WTC11 (cell line): ENCODE measurements at regions not wholly inside any gene's neighbourhood (a gene's known extent, or its start where the extent isn't known, plus 50 kb on each side); places are given as distances from the start of the nearest gene placed in this dataset.

Source experiments
- ATAC-seq: fragments of 200-7000 bp; cut with Tn5 transposase; 2 replicates; pipeline ENCODE4 v1.10.0; 2021; ENCODE audit warnings: mild to moderate bottlenecking, moderate library complexity
- CTCF ChIA-PET: fragments of 300-600 bp; sonication (Branson Sonifier 250); formaldehyde crosslinking; loops from one replicate; lab custom pipeline; 2021; ENCODE audit warnings: antibody characterized with exemption; lab: Charles Lee
- POLR2A ChIA-PET: fragments of 350-600 bp; sonication (Branson Sonifier 250); formaldehyde crosslinking; loops from one replicate; lab custom pipeline; 2021; ENCODE audit warnings: antibody characterized with exemption; lab: Charles Lee
- DNase-seq: peaks from one replicate; pipeline ENCODE4 v3.0.0; 2021; ENCODE audit warnings: low spot score
- H3K27ac Mint-ChIP-seq: 2 replicates; pipeline ENCODE4 v1.8.0; 2021; ENCODE audit warnings: mixed read lengths
- H3K27me3 Mint-ChIP-seq: 2 replicates; pipeline ENCODE4 v1.8.0; 2021; ENCODE audit warnings: low read depth, mild to moderate bottlenecking, moderate library complexity, mixed read lengths
- H3K36me3 Mint-ChIP-seq: 2 replicates; pipeline ENCODE4 v1.8.0; 2021; ENCODE audit warnings: mixed read lengths
- H3K4me1 Mint-ChIP-seq: 2 replicates; pipeline ENCODE4 v1.8.0; 2022; ENCODE audit warnings: mixed read lengths
- H3K4me3 Mint-ChIP-seq: 2 replicates; pipeline ENCODE4 v1.8.0; 2021; ENCODE audit warnings: mild to moderate bottlenecking, moderate library complexity, mixed read lengths
- H3K9me3 Mint-ChIP-seq: 2 replicates; pipeline ENCODE4 v1.8.0; 2021; ENCODE audit warnings: mixed read lengths
- CBFB ChIP-seq: sonication (generic); formaldehyde crosslinking; IDR thresholded peaks from 2 replicates; pipeline ENCODE4 v1.8.1; 2022; ENCODE audit warnings: mild to moderate bottlenecking, low read depth, missing genetic modification reagents
- CREB1 ChIP-seq: sonication (generic); formaldehyde crosslinking; IDR thresholded peaks from 2 replicates; pipeline ENCODE4 v1.8.0; 2023; ENCODE audit warnings: mild to moderate bottlenecking, missing genetic modification reagents
- ETV6 ChIP-seq: sonication (generic); formaldehyde crosslinking; IDR thresholded peaks from 2 replicates; pipeline ENCODE4 v1.8.1; 2022; ENCODE audit warnings: mild to moderate bottlenecking, missing genetic modification reagents
- NFATC4 ChIP-seq: fragments of 250-450 bp; sonication (Bioruptor Pico); IDR thresholded peaks from 2 replicates; pipeline ENCODE4 v1.9.0; 2021; ENCODE audit warnings: mild to moderate bottlenecking
- OVOL2 ChIP-seq: fragments of 250-450 bp; sonication (Bioruptor Pico); IDR thresholded peaks from 2 replicates; pipeline ENCODE4 v1.9.0; 2021; ENCODE audit warnings: mild to moderate bottlenecking, borderline replicate concordance
- PRDM15 ChIP-seq: sonication (generic); formaldehyde crosslinking; IDR thresholded peaks from 2 replicates; pipeline ENCODE4 v1.8.0; 2022; ENCODE audit warnings: missing genetic modification reagents
- ZMAT4 ChIP-seq: fragments of 250-450 bp; sonication (Bioruptor Pico); IDR thresholded peaks from 2 replicates; pipeline ENCODE4 v1.9.0; 2021; ENCODE audit warnings: mild to moderate bottlenecking
- ZNF396 ChIP-seq: fragments of 250-450 bp; sonication (Bioruptor Pico); IDR thresholded peaks from 2 replicates; pipeline ENCODE4 v1.8.0; 2021; ENCODE audit warnings: mild to moderate bottlenecking, moderate library complexity, borderline replicate concordance
- ZNF416 ChIP-seq: fragments of 250-450 bp; sonication (Bioruptor Pico); IDR thresholded peaks from 2 replicates; pipeline ENCODE4 v1.9.0; 2021; ENCODE audit warnings: mild to moderate bottlenecking, inconsistent platforms
- TF ChIP-seq, protein P1 (sequence below): sonication (generic); formaldehyde crosslinking; IDR thresholded peaks from 2 replicates; pipeline ENCODE4 v1.8.0; 2022; ENCODE audit warnings: mild to moderate bottlenecking, missing genetic modification reagents
- TF ChIP-seq, protein P2 (sequence below): sonication (generic); formaldehyde crosslinking; IDR thresholded peaks from 2 replicates; pipeline ENCODE4 v1.8.0; 2022; ENCODE audit warnings: mild to moderate bottlenecking, missing genetic modification reagents
- TF ChIP-seq, protein P3 (sequence below): fragments of 250-450 bp; sonication (Bioruptor Pico); IDR thresholded peaks from 2 replicates; pipeline ENCODE4 v1.9.0; 2021; ENCODE audit warnings: mild to moderate bottlenecking
- TF ChIP-seq, protein P4 (sequence below): sonication (generic); formaldehyde crosslinking; conservative IDR thresholded peaks from 2 replicates; pipeline ENCODE4 v1.8.1; 2022; ENCODE audit warnings: mild to moderate bottlenecking, missing genetic modification reagents
- TF ChIP-seq, protein P5 (sequence below): sonication (generic); formaldehyde crosslinking; IDR thresholded peaks from 2 replicates; pipeline ENCODE4 v1.8.0; 2023; ENCODE audit warnings: missing genetic modification reagents

DNA sequence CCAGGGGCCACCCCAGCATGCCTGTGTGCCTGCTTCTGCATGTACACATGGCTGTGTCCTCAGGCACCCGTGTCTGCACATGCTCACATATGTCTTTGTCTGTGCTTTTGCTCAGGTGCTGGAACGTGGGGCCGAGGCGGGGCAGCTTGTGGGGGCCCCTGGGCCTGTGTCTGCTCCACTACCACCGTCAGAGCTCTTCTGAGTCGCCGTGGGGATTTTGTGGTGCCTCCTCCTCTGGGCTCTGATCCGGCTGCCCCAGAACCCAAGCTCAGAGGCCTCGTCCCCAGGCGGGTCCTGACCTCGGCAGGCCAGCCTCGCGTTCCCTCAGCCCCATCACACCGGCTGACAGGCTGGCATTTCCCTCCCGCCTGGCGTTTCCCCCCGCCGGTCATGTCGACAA is 104.6 kb upstream of the ACTRT2 start:
- H3K27me3 Mint-ChIP-seq: peaks cover 8% of the 10 kb centered on the region
- ChIA-PET CTCF (no interaction called here), POLR2A (no interaction called here)
- H3K36me3 Mint-ChIP-seq: peaks cover 40% of the 10 kb centered on the region
- TF ChIP-seq ZNF396 (no peak), CREB1 (no peak), ZNF416 (CRISPR knock-in tag) (no peak), NFATC4 (CRISPR knock-in tag) (no peak), CBFB (CRISPR knock-in tag) (no peak), ZMAT4 (no peak), PRDM15 (CRISPR knock-in tag) (no peak), ETV6 (CRISPR knock-in tag) (no peak)
- TF ChIP-seq, protein P1, sequence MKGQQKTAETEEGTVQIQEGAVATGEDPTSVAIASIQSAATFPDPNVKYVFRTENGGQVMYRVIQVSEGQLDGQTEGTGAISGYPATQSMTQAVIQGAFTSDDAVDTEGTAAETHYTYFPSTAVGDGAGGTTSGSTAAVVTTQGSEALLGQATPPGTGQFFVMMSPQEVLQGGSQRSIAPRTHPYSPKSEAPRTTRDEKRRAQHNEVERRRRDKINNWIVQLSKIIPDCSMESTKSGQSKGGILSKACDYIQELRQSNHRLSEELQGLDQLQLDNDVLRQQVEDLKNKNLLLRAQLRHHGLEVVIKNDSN: no peak
- TF ChIP-seq, protein P2, sequence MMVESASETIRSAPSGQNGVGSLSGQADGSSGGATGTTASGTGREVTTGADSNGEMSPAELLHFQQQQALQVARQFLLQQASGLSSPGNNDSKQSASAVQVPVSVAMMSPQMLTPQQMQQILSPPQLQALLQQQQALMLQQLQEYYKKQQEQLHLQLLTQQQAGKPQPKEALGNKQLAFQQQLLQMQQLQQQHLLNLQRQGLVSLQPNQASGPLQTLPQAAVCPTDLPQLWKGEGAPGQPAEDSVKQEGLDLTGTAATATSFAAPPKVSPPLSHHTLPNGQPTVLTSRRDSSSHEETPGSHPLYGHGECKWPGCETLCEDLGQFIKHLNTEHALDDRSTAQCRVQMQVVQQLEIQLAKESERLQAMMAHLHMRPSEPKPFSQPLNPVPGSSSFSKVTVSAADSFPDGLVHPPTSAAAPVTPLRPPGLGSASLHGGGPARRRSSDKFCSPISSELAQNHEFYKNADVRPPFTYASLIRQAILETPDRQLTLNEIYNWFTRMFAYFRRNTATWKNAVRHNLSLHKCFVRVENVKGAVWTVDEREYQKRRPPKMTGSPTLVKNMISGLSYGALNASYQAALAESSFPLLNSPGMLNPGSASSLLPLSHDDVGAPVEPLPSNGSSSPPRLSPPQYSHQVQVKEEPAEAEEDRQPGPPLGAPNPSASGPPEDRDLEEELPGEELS (CRISPR knock-in tag): no peak
- ATAC-seq (no peak), DNase-seq (no peak)
- H3K4me3 Mint-ChIP-seq: no peak overlapping the region
- peaks cover 19% of the 10 kb centered on the region for H3K9me3 Mint-ChIP-seq
- H3K4me1 Mint-ChIP-seq: no peaks in the 10 kb centered on the region
- no peak overlapping the region for H3K27ac Mint-ChIP-seq

DNA sequence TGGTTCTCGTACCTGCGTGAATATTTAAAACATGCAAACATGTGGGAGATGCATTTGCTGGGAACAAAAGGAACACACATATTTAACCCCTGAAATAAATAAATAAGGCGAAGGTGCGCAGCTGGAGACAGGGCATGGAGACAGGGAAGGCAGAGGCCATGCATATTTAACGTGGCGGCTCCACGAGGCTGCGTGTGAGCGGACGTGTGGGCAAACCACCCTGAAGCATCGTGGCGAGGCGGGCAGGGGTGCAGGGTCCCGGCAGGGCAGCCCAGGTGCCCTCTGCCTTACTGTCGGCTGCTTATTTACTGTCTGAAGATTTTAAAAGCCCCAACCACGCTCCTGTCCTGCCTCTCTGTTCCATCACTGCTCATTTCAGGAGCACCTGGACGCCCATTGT is 104.0 kb upstream of the ACTRT2 start:
- Mint-ChIP-seq H3K9me3 (peaks cover 19% of the 10 kb centered on the region), H3K36me3 (peaks cover 40% of the 10 kb centered on the region), H3K27me3 (peaks cover 8% of the 10 kb centered on the region), H3K4me3 (no peak overlapping the region), H3K27ac (no peak overlapping the region), H3K4me1 (no peaks in the 10 kb centered on the region)
- ATAC-seq (no peak), DNase-seq (no peak)
- CTCF ChIA-PET: no interaction called here
- POLR2A ChIA-PET: no interaction called here
- TF ChIP-seq, protein P3, sequence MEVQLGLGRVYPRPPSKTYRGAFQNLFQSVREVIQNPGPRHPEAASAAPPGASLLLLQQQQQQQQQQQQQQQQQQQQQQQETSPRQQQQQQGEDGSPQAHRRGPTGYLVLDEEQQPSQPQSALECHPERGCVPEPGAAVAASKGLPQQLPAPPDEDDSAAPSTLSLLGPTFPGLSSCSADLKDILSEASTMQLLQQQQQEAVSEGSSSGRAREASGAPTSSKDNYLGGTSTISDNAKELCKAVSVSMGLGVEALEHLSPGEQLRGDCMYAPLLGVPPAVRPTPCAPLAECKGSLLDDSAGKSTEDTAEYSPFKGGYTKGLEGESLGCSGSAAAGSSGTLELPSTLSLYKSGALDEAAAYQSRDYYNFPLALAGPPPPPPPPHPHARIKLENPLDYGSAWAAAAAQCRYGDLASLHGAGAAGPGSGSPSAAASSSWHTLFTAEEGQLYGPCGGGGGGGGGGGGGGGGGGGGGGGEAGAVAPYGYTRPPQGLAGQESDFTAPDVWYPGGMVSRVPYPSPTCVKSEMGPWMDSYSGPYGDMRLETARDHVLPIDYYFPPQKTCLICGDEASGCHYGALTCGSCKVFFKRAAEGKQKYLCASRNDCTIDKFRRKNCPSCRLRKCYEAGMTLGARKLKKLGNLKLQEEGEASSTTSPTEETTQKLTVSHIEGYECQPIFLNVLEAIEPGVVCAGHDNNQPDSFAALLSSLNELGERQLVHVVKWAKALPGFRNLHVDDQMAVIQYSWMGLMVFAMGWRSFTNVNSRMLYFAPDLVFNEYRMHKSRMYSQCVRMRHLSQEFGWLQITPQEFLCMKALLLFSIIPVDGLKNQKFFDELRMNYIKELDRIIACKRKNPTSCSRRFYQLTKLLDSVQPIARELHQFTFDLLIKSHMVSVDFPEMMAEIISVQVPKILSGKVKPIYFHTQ (CRISPR knock-in tag): no peak
- TF ChIP-seq OVOL2 (CRISPR knock-in tag): no peak
- TF ChIP-seq, protein P2 (CRISPR knock-in tag): no peak
- TF ChIP-seq, protein P4, sequence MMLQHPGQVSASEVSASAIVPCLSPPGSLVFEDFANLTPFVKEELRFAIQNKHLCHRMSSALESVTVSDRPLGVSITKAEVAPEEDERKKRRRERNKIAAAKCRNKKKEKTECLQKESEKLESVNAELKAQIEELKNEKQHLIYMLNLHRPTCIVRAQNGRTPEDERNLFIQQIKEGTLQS (CRISPR knock-in tag): no peak
- TF ChIP-seq, protein P5, sequence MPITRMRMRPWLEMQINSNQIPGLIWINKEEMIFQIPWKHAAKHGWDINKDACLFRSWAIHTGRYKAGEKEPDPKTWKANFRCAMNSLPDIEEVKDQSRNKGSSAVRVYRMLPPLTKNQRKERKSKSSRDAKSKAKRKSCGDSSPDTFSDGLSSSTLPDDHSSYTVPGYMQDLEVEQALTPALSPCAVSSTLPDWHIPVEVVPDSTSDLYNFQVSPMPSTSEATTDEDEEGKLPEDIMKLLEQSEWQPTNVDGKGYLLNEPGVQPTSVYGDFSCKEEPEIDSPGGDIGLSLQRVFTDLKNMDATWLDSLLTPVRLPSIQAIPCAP (CRISPR knock-in tag): no peak
